B cell (primary cell): ENCODE measurements at regions not wholly inside any gene's neighbourhood (a gene's known extent, or its start where the extent isn't known, plus 50 kb on each side); places are given as distances from the start of the nearest gene placed in this dataset.
A peak's percentile ranks its signal among the peaks of the same experiment; 100 is the strongest.

Experiments used
- ATAC-seq: fragments of 200-7000 bp; cut with Tn5 transposase; one replicate; pipeline ENCODE4 v1.10.0; 2021; ENCODE audit warnings: low read depth, mild to moderate bottlenecking, moderate number of reproducible peaks, moderate library complexity
- CTCF ChIA-PET: fragments of 350-600 bp; sonication (Branson Sonifier 250); formaldehyde crosslinking; loops from one replicate; lab custom pipeline; 2021; ENCODE audit warnings: antibody characterized with exemption, inconsistent platforms; lab: Charles Lee
- POLR2A ChIA-PET: fragments of 350-600 bp; sonication (Branson Sonifier 250); formaldehyde crosslinking; loops from one replicate; lab custom pipeline; 2021; ENCODE audit warnings: antibody characterized with exemption; lab: Charles Lee
- DNase-seq: peaks from one replicate; pipeline ENCODE4 v3.0.0; 2013
- H2AFZ ChIP-seq: 2 replicates; pipeline ENCODE4 v1.6.1; 2012; ENCODE audit warnings: mild to moderate bottlenecking, low read depth, low read length; ENCODE audit not compliant: insufficient read depth, poor library complexity, severe bottlenecking
- H3K27ac ChIP-seq, 2 donors: 1 replicate in 1 of 2; 2 replicates in 1 of 2; pipeline ENCODE4 v1.5.1; 2012 to 2013; ENCODE audit warnings: low read length in 2 of 2, mild to moderate bottlenecking in 2 of 2, moderate library complexity in 1 of 2
- H3K27me3 ChIP-seq, 4 experiments: fragments of 200-600 bp in 1 of 4; sonication (generic) in 1 of 4; replicated peaks in 1 of 4; 1 replicate in 2 of 4; 2 replicates in 2 of 4; pipeline versions ENCODE4 v1.6.1 to v1.7.0; 2013 to 2016; ENCODE audit warnings: low read length in 3 of 4, mild to moderate bottlenecking in 2 of 4, mixed read lengths in 1 of 4, moderate library complexity in 1 of 4; ENCODE audit not compliant: insufficient read depth in 4 of 4, control insufficient read depth in 3 of 4; ENCODE audit errors: control extremely low read depth in 1 of 4
- H3K36me3 ChIP-seq, 2 experiments: replicated peaks in 1 of 2; 1 replicate in 1 of 2; 2 replicates in 1 of 2; pipeline versions ENCODE4 v1.6.1 to v1.7.1; 2013; ENCODE audit warnings: low read length in 1 of 2; ENCODE audit not compliant: insufficient read depth in 2 of 2, control insufficient read depth in 1 of 2; ENCODE audit errors: control extremely low read depth in 1 of 2, extremely low read depth in 1 of 2
- H3K4me1 ChIP-seq, 2 donors: fragments of 200-600 bp in 1 of 2; sonication (generic) in 1 of 2; 1 replicate in 1 of 2; 2 replicates in 1 of 2; pipeline versions ENCODE4 v1.5.1 to v1.6.1; 2013 to 2017; ENCODE audit warnings: low read length in 2 of 2; ENCODE audit not compliant: control insufficient read depth in 2 of 2, insufficient read depth in 2 of 2
- H3K4me2 ChIP-seq: replicated peaks from 2 replicates; pipeline ENCODE3; 2012; ENCODE audit warnings: mild to moderate bottlenecking, low read depth, low read length; ENCODE audit not compliant: poor library complexity, severe bottlenecking
- H3K4me3 ChIP-seq, 5 experiments: fragments of 200-600 bp in 1 of 5; sonication (generic) in 1 of 5; 1 replicate in 3 of 5; 2 replicates in 2 of 5; pipeline versions ENCODE4 v1.5.1 to v1.7.0; 2011 to 2016; ENCODE audit warnings: low read length in 4 of 5, mild to moderate bottlenecking in 4 of 5, low read depth in 2 of 5, control low read depth in 1 of 5, moderate library complexity in 1 of 5; ENCODE audit not compliant: insufficient read depth in 1 of 5; ENCODE audit errors: control extremely low read depth in 1 of 5, extremely low read depth in 1 of 5
- H3K79me2 ChIP-seq: fragments of 200-600 bp; sonication (generic); one replicate; pipeline ENCODE4 v1.6.0; 2016; ENCODE audit warnings: low read length; ENCODE audit not compliant: control insufficient read depth, insufficient read depth
- H3K9ac ChIP-seq: fragments of 200-600 bp; sonication (generic); 2 replicates; pipeline ENCODE4 v1.6.1; 2017; ENCODE audit warnings: mild to moderate bottlenecking, low read length, moderate library complexity
- H3K9me3 ChIP-seq, 3 donors: one replicate each; pipeline versions ENCODE4 v1.6.1 to v1.7.1; 2013; ENCODE audit warnings: low read length in 2 of 3; ENCODE audit not compliant: control insufficient read depth in 2 of 3, insufficient read depth in 1 of 3; ENCODE audit errors: control extremely low read depth in 1 of 3
- H4K20me1 ChIP-seq: 2 replicates; pipeline ENCODE4 v1.6.0; 2012; ENCODE audit warnings: mild to moderate bottlenecking, low read length; ENCODE audit not compliant: insufficient read depth, control insufficient read depth, poor library complexity, severe bottlenecking
- H3K27ac Mint-ChIP-seq: one replicate; pipeline ENCODE4 v1.8.0; 2021; ENCODE audit warnings: mixed read lengths
- H3K27me3 Mint-ChIP-seq: one replicate; pipeline ENCODE4 v1.8.0; 2021; ENCODE audit warnings: mixed read lengths
- H3K4me1 Mint-ChIP-seq: one replicate; pipeline ENCODE4 v1.8.0; 2021; ENCODE audit warnings: mixed read lengths
- H3K4me3 Mint-ChIP-seq: one replicate; pipeline ENCODE4 v1.8.0; 2021; ENCODE audit warnings: mixed read lengths
- H3K9me3 Mint-ChIP-seq: one replicate; pipeline ENCODE4 v1.8.0; 2022; ENCODE audit warnings: mixed read lengths; ENCODE audit not compliant: insufficient read depth
- CTCF ChIP-seq: fragments of 200-600 bp; IDR thresholded peaks from one replicate; pipeline ENCODE4 v1.8.0; 2022; ENCODE audit warnings: antibody characterized with exemption, mild to moderate bottlenecking
- EZH2 ChIP-seq: IDR thresholded peaks from 2 replicates; pipeline ENCODE4 v1.6.1; 2012; ENCODE audit warnings: borderline replicate concordance, low read depth, mild to moderate bottlenecking, moderate library complexity, low read length; ENCODE audit not compliant: insufficient read depth, poor library complexity, severe bottlenecking
- whole genome bisulfite sequencing: methylation state at CpG from one replicate; pipeline ENCODE4 v1.1.5; 2013; ENCODE audit warnings: missing lambda C conversion rate; ENCODE audit not compliant: insufficient coverage; 5-methylcytosine and 5-hydroxymethylcytosine counted together
- intact Hi-C: fragments of 100-400 bp; cut with micrococcal nuclease; formaldehyde crosslinking; loops from one replicate; pipeline ENCODE4 v1.10.0; 2022

GRCh38 chr11:59289356-59290181 lies 69.1 kb upstream of the OR5AN1 start:
- no peaks in the 10 kb centered on the region for H3K27me3 ChIP-seq
- H3K4me3 Mint-ChIP-seq, result peak overlapping the region; percentile 60
- peak overlapping the region; percentile 3 for H3K9ac ChIP-seq
- H3K27ac Mint-ChIP-seq, result peak overlapping the region; percentile 71
- H2AFZ ChIP-seq, result no peak overlapping the region
- DNase-seq, result peak; percentile 52
- peak overlapping the region; percentile 37 for H3K4me2 ChIP-seq
- no peak overlapping the region for H3K27ac ChIP-seq
- H3K4me3 ChIP-seq, result no peak overlapping the region
- H3K36me3 ChIP-seq, result no peaks in the 10 kb centered on the region
- intact Hi-C loops, result no loop called here
- ATAC-seq, result peak; percentile 18
- TF ChIP-seq CTCF (no peak), EZH2 (no peak)
- H3K9me3 ChIP-seq, result peaks cover 0 to 4% (median 0%) of the 10 kb centered on the region in 3 donors
- H3K4me1 Mint-ChIP-seq, result peaks cover 43% of the 10 kb centered on the region
- POLR2A ChIA-PET, result interaction anchor here (1.1 kb wide), 1 partner anchor 16 kb away, joined by 3 read pairs; no protein-coding TSS in a partner anchor
- no peaks in the 10 kb centered on the region for H3K27me3 Mint-ChIP-seq
- H3K79me2 ChIP-seq, result peaks cover 4% of the 10 kb centered on the region
- no peaks in the 10 kb centered on the region for H4K20me1 ChIP-seq
- 80% methylated on average over 1 of the region's 4 CpGs for WGBS
- H3K9me3 Mint-ChIP-seq, result no peaks in the 10 kb centered on the region
- CTCF ChIA-PET, result interaction anchor here (0.9 to 2.0 kb wide), 7 partner anchors 11 to 140 kb away, joined by 3 to 11 read pairs (median 4); partner anchors contain the start of gene DTX4
- peaks cover 22 to 39% of the 10 kb centered on the region in 2 donors for H3K4me1 ChIP-seq

GRCh38 chr11:59285716-59286260 lies 72.9 kb upstream of the OR5AN1 start:
- peak overlapping the region; percentile 41 for H3K27ac Mint-ChIP-seq
- Histone ChIP-seq H3K4me3 (no peak overlapping the region), H4K20me1 (no peaks in the 10 kb centered on the region), H3K27me3 (no peaks in the 10 kb centered on the region), H3K4me1 (peaks cover 41 to 62% of the 10 kb centered on the region in 2 donors), H3K79me2 (peaks cover 4% of the 10 kb centered on the region), H2AFZ (no peak overlapping the region), H3K9ac (no peak overlapping the region), H3K9me3 (no peaks in the 10 kb centered on the region), H3K4me2 (no peak overlapping the region), H3K36me3 (no peaks in the 10 kb centered on the region), H3K27ac (no peak overlapping the region)
- TF ChIP-seq EZH2, result no peak
- no peak for TF ChIP-seq CTCF
- H3K4me3 Mint-ChIP-seq, result no peak overlapping the region
- intact Hi-C loops, result no loop called here
- WGBS, result no CpG with 5 or more reads among the region's 2 CpGs
- ChIA-PET CTCF (interaction anchor here (1.0 to 2.8 kb wide), 11 partner anchors 10 to 144 kb away, joined by 3 to 27 read pairs (median 6); partner anchors contain the start of genes DTX4 and MPEG1), POLR2A (interaction anchor here (0.7 to 1.0 kb wide), 3 partner anchors 71 to 170 kb away, joined by 3 read pairs; no protein-coding TSS in a partner anchor)
- no peak for ATAC-seq
- peaks cover 72% of the 10 kb centered on the region for H3K4me1 Mint-ChIP-seq
- H3K9me3 Mint-ChIP-seq, result no peaks in the 10 kb centered on the region
- H3K27me3 Mint-ChIP-seq, result no peaks in the 10 kb centered on the region
- no peak for DNase-seq
